HEK293 (cell line): ENCODE measurements at regions not wholly inside any gene's neighbourhood (a gene's known extent, or its start where the extent isn't known, plus 50 kb on each side); places are given as distances from the start of the nearest gene placed in this dataset.

Experiments used
- EGR2 ChIP-seq: fragments of 450-650 bp; formaldehyde crosslinking; IDR thresholded peaks from 2 replicates; pipeline ENCODE4 v1.5.1; 2016; ENCODE audit warnings: low read depth, missing biosample characterization, missing genetic modification characterization
- GLI2 ChIP-seq: fragments of 450-650 bp; formaldehyde crosslinking; IDR thresholded peaks from 2 replicates; pipeline ENCODE4; 2017; ENCODE audit warnings: missing biosample characterization, missing genetic modification characterization, low read depth, borderline replicate concordance
- HOXD13 ChIP-seq: sonication (generic); formaldehyde crosslinking; IDR thresholded peaks from 2 replicates; pipeline ENCODE4 v1.8.0; 2022; ENCODE audit warnings: missing genetic modification reagents, borderline replicate concordance
- MZF1 ChIP-seq: fragments of 450-650 bp; formaldehyde crosslinking; IDR thresholded peaks from 2 replicates; pipeline ENCODE4 v1.5.1; 2017; ENCODE audit warnings: missing biosample characterization, missing genetic modification characterization, borderline replicate concordance
- SETDB1 ChIP-seq: IDR thresholded peaks from one replicate; pipeline ENCODE4 v1.6.1; 2017; ENCODE audit warnings: mild to moderate bottlenecking, low read length, moderate library complexity, mixed read lengths; ENCODE audit not compliant: insufficient read length
- SP2 ChIP-seq: fragments of 450-650 bp; formaldehyde crosslinking; IDR thresholded peaks from 2 replicates; pipeline ENCODE4 v1.5.1; 2016; ENCODE audit warnings: missing biosample characterization, missing genetic modification characterization
- SP3 ChIP-seq: fragments of 450-650 bp; formaldehyde crosslinking; IDR thresholded peaks from 2 replicates; pipeline ENCODE4 v1.5.1; 2016; ENCODE audit warnings: missing biosample characterization, missing genetic modification characterization
- ZBTB1 ChIP-seq: fragments of 450-650 bp; formaldehyde crosslinking; IDR thresholded peaks from 2 replicates; pipeline ENCODE4 v1.5.1; 2016; ENCODE audit warnings: missing biosample characterization, missing genetic modification characterization
- ZBTB20 ChIP-seq: fragments of 450-650 bp; formaldehyde crosslinking; IDR thresholded peaks from 2 replicates; pipeline ENCODE4 v1.5.1; 2016; ENCODE audit warnings: missing biosample characterization, missing genetic modification characterization
- ZBTB48 ChIP-seq: fragments of 450-650 bp; formaldehyde crosslinking; IDR thresholded peaks from 2 replicates; pipeline ENCODE4 v1.5.1; 2016; ENCODE audit warnings: missing biosample characterization, missing genetic modification characterization
- ZBTB7A ChIP-seq: fragments of 450-650 bp; formaldehyde crosslinking; IDR thresholded peaks from 2 replicates; pipeline ENCODE4 v1.5.1; 2016; ENCODE audit warnings: low read depth, missing biosample characterization, missing genetic modification characterization
- ZFP3 ChIP-seq: fragments of 450-650 bp; formaldehyde crosslinking; IDR thresholded peaks from 2 replicates; pipeline ENCODE4 v1.5.1; 2016; ENCODE audit warnings: low read depth, missing biosample characterization, missing genetic modification characterization
- ZFP37 ChIP-seq: fragments of 450-650 bp; formaldehyde crosslinking; IDR thresholded peaks from 2 replicates; pipeline ENCODE4 v1.5.1; 2016; ENCODE audit warnings: missing biosample characterization, missing genetic modification characterization
- ZNF140 ChIP-seq: fragments of 450-650 bp; formaldehyde crosslinking; IDR thresholded peaks from 2 replicates; pipeline ENCODE4 v1.5.1; 2016; ENCODE audit warnings: missing biosample characterization, missing genetic modification characterization
- ZNF174 ChIP-seq: fragments of 450-650 bp; formaldehyde crosslinking; IDR thresholded peaks from 2 replicates; pipeline ENCODE4 v1.5.0; 2017; ENCODE audit warnings: missing biosample characterization, mild to moderate bottlenecking, missing genetic modification characterization
- ZNF214 ChIP-seq: fragments of 450-650 bp; formaldehyde crosslinking; IDR thresholded peaks from 2 replicates; pipeline ENCODE4 v1.5.1; 2017; ENCODE audit warnings: missing biosample characterization, mild to moderate bottlenecking, missing genetic modification characterization, borderline replicate concordance
- ZNF239 ChIP-seq: fragments of 450-650 bp; formaldehyde crosslinking; IDR thresholded peaks from 2 replicates; pipeline ENCODE4 v1.5.1; 2016; ENCODE audit warnings: missing biosample characterization, missing genetic modification characterization
- ZNF37A ChIP-seq: fragments of 450-650 bp; IDR thresholded peaks from 2 replicates; pipeline ENCODE4 v1.5.1; 2018; ENCODE audit warnings: missing biosample characterization, missing genetic modification characterization
- ZNF501 ChIP-seq: fragments of 450-650 bp; formaldehyde crosslinking; IDR thresholded peaks from 2 replicates; pipeline ENCODE4 v1.5.1; 2016; ENCODE audit warnings: missing biosample characterization, missing genetic modification characterization
- ZNF558 ChIP-seq: fragments of 450-650 bp; formaldehyde crosslinking; IDR thresholded peaks from 2 replicates; pipeline ENCODE4 v1.5.1; 2016; ENCODE audit warnings: missing biosample characterization, missing genetic modification characterization
- ZNF560 ChIP-seq: fragments of 450-650 bp; formaldehyde crosslinking; IDR thresholded peaks from 2 replicates; pipeline ENCODE4 v1.5.1; 2017; ENCODE audit warnings: missing biosample characterization, missing genetic modification characterization, borderline replicate concordance
- ZNF626 ChIP-seq: fragments of 450-650 bp; sonication (Bioruptor Pico); formaldehyde crosslinking; IDR thresholded peaks from 2 replicates; pipeline ENCODE4 v1.5.1; 2018; ENCODE audit warnings: missing biosample characterization, missing genetic modification characterization, inconsistent platforms
- ZNF658 ChIP-seq: fragments of 450-650 bp; formaldehyde crosslinking; IDR thresholded peaks from 2 replicates; pipeline ENCODE4; 2016; ENCODE audit warnings: missing biosample characterization, missing genetic modification characterization
- ZNF776 ChIP-seq: fragments of 450-650 bp; formaldehyde crosslinking; IDR thresholded peaks from 2 replicates; pipeline ENCODE4 v1.5.0; 2017; ENCODE audit warnings: missing biosample characterization, missing genetic modification characterization, borderline replicate concordance
- ZNF785 ChIP-seq: fragments of 450-650 bp; formaldehyde crosslinking; IDR thresholded peaks from 2 replicates; pipeline ENCODE4 v1.5.1; 2016; ENCODE audit warnings: missing biosample characterization, missing genetic modification characterization
- ZNF792 ChIP-seq: fragments of 450-650 bp; formaldehyde crosslinking; IDR thresholded peaks from 2 replicates; pipeline ENCODE4 v1.5.1; 2016; ENCODE audit warnings: missing biosample characterization, missing genetic modification characterization
- ZSCAN16 ChIP-seq: fragments of 450-650 bp; formaldehyde crosslinking; IDR thresholded peaks from 2 replicates; pipeline ENCODE4 v1.5.1; 2016; ENCODE audit warnings: missing biosample characterization, missing genetic modification characterization
- ZXDB ChIP-seq: fragments of 450-650 bp; formaldehyde crosslinking; IDR thresholded peaks from 2 replicates; pipeline ENCODE4 v1.5.1; 2016; ENCODE audit warnings: missing biosample characterization, missing genetic modification characterization
- TF ChIP-seq, protein P1 (sequence below): fragments of 450-650 bp; formaldehyde crosslinking; conservative IDR thresholded peaks from 2 replicates; pipeline ENCODE4 v1.5.1; 2016; ENCODE audit warnings: low read depth, missing biosample characterization, missing genetic modification characterization
- TF ChIP-seq, protein P2 (sequence below): fragments of 450-650 bp; formaldehyde crosslinking; IDR thresholded peaks from 2 replicates; pipeline ENCODE4 v1.5.1; 2017; ENCODE audit warnings: missing biosample characterization, missing genetic modification characterization
- TF ChIP-seq, protein P3 (sequence below): fragments of 450-650 bp; formaldehyde crosslinking; IDR thresholded peaks from 2 replicates; pipeline ENCODE4 v1.5.1; 2016; ENCODE audit warnings: missing biosample characterization, missing genetic modification characterization
- TF ChIP-seq, protein P4 (sequence below): fragments of 450-650 bp; formaldehyde crosslinking; IDR thresholded peaks from 2 replicates; pipeline ENCODE4 v1.5.1; 2016; ENCODE audit warnings: missing biosample characterization, missing genetic modification characterization, borderline replicate concordance

DNA sequence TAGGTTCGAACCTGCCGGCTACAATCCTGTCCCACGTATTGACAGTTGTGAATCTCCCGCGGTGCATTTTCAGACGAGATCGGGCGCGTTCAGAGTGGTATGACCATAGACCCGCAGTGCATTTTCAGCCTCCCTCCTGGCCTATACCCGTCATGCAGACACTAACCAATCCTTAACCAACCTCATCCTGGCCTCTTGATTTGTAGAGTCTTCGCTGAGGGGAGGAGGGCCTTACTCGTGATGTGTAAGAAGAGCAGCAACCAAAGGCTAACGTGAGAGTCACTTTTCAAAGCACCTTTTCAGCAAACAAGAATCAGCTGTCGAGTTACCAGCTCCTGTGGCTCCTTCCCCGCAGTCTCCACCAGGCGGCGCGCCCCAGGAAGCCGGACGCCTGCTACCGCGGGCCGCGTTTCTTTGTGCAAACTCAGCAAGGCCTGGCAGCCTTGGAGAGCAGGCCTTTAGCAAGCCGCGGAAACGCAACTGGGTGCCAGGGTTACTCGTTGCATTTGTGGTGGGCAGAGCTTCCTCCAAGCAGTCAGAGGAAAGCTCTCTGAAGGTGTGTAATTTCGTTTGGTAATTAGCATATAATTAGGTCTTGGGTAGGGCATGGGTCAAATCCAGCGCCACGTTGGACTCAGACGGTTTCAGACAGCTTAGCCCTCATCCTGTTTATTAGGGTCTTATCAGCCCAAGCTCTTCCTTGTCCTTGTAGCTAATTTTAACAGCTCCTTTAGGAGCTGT lies 139.8 kb downstream of the OR2B2 start (continued):
- TF ChIP-seq GLI2 (tag by site-specific recombination) = no peak
- TF ChIP-seq EGR2 (tag by site-specific recombination) = no peak
- TF ChIP-seq ZNF776 (tag by site-specific recombination) = no peak
- no peak for TF ChIP-seq ZFP3 (tag by site-specific recombination)
- peak; percentile 80 for TF ChIP-seq ZXDB (tag by site-specific recombination)
- no peak for TF ChIP-seq ZNF214 (tag by site-specific recombination)
- TF ChIP-seq ZNF558 = no peak
- TF ChIP-seq ZNF501 = peak; percentile 92
- no peak for TF ChIP-seq ZNF792
- TF ChIP-seq SP2 (tag by site-specific recombination) = peak; percentile 63
- TF ChIP-seq ZNF560 (tag by site-specific recombination) = no peak
- no peak for TF ChIP-seq ZNF239 (tag by site-specific recombination)
- TF ChIP-seq ZNF626 = no peak
- no peak for TF ChIP-seq ZNF140
- 0 out of 2 replicates have a peak, but pooled peaks have one; percentile 21 for TF ChIP-seq ZBTB20 (tag by site-specific recombination)
- peak; percentile 48; the same call in 1 of the 2 replicates for TF ChIP-seq SP3
- no peak for TF ChIP-seq ZNF658
- no peak for TF ChIP-seq ZSCAN16 (tag by site-specific recombination)
- no peak for TF ChIP-seq ZFP37 (tag by site-specific recombination)
- TF ChIP-seq ZBTB48 (tag by site-specific recombination) = no peak
- no peak for TF ChIP-seq ZBTB7A (tag by site-specific recombination)
- no peak for TF ChIP-seq ZNF174
- TF ChIP-seq, protein P1, sequence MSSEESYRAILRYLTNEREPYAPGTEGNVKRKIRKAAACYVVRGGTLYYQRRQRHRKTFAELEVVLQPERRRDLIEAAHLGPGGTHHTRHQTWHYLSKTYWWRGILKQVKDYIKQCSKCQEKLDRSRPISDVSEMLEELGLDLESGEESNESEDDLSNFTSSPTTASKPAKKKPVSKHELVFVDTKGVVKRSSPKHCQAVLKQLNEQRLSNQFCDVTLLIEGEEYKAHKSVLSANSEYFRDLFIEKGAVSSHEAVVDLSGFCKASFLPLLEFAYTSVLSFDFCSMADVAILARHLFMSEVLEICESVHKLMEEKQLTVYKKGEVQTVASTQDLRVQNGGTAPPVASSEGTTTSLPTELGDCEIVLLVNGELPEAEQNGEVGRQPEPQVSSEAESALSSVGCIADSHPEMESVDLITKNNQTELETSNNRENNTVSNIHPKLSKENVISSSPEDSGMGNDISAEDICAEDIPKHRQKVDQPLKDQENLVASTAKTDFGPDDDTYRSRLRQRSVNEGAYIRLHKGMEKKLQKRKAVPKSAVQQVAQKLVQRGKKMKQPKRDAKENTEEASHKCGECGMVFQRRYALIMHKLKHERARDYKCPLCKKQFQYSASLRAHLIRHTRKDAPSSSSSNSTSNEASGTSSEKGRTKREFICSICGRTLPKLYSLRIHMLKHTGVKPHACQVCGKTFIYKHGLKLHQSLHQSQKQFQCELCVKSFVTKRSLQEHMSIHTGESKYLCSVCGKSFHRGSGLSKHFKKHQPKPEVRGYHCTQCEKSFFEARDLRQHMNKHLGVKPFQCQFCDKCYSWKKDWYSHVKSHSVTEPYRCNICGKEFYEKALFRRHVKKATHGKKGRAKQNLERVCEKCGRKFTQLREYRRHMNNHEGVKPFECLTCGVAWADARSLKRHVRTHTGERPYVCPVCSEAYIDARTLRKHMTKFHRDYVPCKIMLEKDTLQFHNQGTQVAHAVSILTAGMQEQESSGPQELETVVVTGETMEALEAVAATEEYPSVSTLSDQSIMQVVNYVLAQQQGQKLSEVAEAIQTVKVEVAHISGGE (tag by site-specific recombination) = 0 out of 2 replicates have a peak, but pooled peaks have one; percentile 36
- TF ChIP-seq, protein P2, sequence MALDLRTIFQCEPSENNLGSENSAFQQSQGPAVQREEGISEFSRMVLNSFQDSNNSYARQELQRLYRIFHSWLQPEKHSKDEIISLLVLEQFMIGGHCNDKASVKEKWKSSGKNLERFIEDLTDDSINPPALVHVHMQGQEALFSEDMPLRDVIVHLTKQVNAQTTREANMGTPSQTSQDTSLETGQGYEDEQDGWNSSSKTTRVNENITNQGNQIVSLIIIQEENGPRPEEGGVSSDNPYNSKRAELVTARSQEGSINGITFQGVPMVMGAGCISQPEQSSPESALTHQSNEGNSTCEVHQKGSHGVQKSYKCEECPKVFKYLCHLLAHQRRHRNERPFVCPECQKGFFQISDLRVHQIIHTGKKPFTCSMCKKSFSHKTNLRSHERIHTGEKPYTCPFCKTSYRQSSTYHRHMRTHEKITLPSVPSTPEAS (tag by site-specific recombination) = no peak
- no peak for TF ChIP-seq HOXD13 (CRISPR knock-in tag)
- TF ChIP-seq, protein P3, sequence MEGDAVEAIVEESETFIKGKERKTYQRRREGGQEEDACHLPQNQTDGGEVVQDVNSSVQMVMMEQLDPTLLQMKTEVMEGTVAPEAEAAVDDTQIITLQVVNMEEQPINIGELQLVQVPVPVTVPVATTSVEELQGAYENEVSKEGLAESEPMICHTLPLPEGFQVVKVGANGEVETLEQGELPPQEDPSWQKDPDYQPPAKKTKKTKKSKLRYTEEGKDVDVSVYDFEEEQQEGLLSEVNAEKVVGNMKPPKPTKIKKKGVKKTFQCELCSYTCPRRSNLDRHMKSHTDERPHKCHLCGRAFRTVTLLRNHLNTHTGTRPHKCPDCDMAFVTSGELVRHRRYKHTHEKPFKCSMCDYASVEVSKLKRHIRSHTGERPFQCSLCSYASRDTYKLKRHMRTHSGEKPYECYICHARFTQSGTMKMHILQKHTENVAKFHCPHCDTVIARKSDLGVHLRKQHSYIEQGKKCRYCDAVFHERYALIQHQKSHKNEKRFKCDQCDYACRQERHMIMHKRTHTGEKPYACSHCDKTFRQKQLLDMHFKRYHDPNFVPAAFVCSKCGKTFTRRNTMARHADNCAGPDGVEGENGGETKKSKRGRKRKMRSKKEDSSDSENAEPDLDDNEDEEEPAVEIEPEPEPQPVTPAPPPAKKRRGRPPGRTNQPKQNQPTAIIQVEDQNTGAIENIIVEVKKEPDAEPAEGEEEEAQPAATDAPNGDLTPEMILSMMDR (tag by site-specific recombination) = peak; percentile 95
- TF ChIP-seq ZBTB1 (tag by site-specific recombination) = no peak
- TF ChIP-seq ZNF785 (tag by site-specific recombination) = no peak
- TF ChIP-seq SETDB1 = no peak
- no peak for TF ChIP-seq ZNF37A (tag by site-specific recombination)
- no peak for TF ChIP-seq MZF1
- TF ChIP-seq, protein P4, sequence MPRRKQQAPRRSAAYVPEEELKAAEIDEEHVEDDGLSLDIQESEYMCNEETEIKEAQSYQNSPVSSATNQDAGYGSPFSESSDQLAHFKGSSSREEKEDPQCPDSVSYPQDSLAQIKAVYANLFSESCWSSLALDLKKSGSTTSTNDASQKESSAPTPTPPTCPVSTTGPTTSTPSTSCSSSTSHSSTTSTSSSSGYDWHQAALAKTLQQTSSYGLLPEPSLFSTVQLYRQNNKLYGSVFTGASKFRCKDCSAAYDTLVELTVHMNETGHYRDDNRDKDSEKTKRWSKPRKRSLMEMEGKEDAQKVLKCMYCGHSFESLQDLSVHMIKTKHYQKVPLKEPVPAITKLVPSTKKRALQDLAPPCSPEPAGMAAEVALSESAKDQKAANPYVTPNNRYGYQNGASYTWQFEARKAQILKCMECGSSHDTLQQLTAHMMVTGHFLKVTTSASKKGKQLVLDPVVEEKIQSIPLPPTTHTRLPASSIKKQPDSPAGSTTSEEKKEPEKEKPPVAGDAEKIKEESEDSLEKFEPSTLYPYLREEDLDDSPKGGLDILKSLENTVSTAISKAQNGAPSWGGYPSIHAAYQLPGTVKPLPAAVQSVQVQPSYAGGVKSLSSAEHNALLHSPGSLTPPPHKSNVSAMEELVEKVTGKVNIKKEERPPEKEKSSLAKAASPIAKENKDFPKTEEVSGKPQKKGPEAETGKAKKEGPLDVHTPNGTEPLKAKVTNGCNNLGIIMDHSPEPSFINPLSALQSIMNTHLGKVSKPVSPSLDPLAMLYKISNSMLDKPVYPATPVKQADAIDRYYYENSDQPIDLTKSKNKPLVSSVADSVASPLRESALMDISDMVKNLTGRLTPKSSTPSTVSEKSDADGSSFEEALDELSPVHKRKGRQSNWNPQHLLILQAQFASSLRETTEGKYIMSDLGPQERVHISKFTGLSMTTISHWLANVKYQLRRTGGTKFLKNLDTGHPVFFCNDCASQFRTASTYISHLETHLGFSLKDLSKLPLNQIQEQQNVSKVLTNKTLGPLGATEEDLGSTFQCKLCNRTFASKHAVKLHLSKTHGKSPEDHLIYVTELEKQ = no peak
